Large intestine (tissue), 3 donors: ENCODE measurements at regions not wholly inside any gene's neighbourhood (a gene's known extent, or its start where the extent isn't known, plus 50 kb on each side); places are given as distances from the start of the nearest gene placed in this dataset.
A peak's percentile ranks its signal among the peaks of the same experiment; 100 is the strongest.

Experiments
- DNase-seq, 2 donors: peaks; one replicate each; pipeline versions ENCODE4 v3.0.0 to v3.0.0-alpha.2; 2013
- H3K27ac ChIP-seq: one replicate; pipeline ENCODE4 v1.5.1; 2013; ENCODE audit warnings: low read length
- H3K27me3 ChIP-seq: 2 replicates; pipeline ENCODE4 v1.6.1; 2013; ENCODE audit warnings: low read length; ENCODE audit not compliant: control insufficient read depth, insufficient read depth
- H3K36me3 ChIP-seq: 2 replicates; pipeline ENCODE4 v1.6.1; 2013; ENCODE audit warnings: low read length; ENCODE audit not compliant: control insufficient read depth, insufficient read depth
- H3K4me1 ChIP-seq: one replicate; pipeline ENCODE4 v1.6.1; 2013; ENCODE audit warnings: low read length; ENCODE audit not compliant: control insufficient read depth, insufficient read depth
- H3K4me3 ChIP-seq: one replicate; pipeline ENCODE4 v1.5.1; 2013; ENCODE audit warnings: low read length
- H3K9me3 ChIP-seq: one replicate; pipeline ENCODE4 v1.6.1; 2013; ENCODE audit warnings: mild to moderate bottlenecking, low read depth, low read length, moderate library complexity; ENCODE audit not compliant: control insufficient read depth
- WGBS: methylation state at CpG from one replicate; pipeline ENCODE4 v1.1.5; 2013; ENCODE audit warnings: low lambda C conversion rate; ENCODE audit not compliant: insufficient coverage; 5-methylcytosine and 5-hydroxymethylcytosine counted together

DNA sequence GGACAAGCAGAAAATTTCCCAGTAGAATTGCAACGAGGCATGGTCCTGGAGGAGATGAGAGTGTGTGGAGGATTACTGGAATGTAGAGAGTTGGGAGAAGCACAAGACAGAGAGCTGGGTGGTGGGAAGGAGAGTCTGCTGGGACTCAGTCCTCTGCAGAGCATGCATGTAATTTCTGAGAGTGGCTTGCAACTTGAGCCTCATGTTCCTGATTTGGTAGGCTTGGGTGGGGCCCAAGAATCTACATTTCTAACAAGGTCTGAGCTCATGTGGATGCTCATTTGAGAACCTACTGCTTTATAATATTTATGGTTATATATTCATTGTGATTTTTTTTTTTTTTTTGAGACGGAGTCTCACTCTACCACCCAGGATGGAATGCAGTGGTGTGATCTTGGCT is 317.9 kb upstream of the COBL start:
- H3K4me3 ChIP-seq: no peak overlapping the region
- no peaks in the 10 kb centered on the region for H3K9me3 ChIP-seq
- peak overlapping the region; percentile 27 for H3K27ac ChIP-seq
- peaks cover 28% of the 10 kb centered on the region for H3K4me1 ChIP-seq
- no peaks in the 10 kb centered on the region for H3K36me3 ChIP-seq
- H3K27me3 ChIP-seq: no peaks in the 10 kb centered on the region
- DNase-seq: no peak
- WGBS: no CpG with 5 or more reads among the region's 2 CpGs

DNA sequence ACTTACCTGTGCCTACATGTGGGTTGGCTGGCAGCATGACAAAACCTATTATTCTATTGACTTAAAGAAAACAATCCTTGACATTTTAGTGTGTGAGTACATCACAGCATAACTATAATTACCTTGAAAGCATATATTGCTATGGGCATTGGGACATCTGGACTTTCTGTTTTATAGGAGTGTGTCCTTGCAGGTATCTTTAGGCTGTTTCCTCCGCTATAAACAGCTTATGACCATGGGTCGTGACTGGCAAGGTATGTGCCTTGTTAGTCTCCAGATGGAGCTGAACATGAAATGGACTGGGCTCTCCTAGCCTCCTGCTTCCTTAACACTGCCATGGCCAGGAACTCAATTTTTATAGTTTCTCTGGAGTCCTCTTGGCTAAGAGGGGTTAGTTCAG is 317.4 kb upstream of the COBL start:
- peak overlapping the region; percentile 27 for H3K27ac ChIP-seq
- H3K36me3 ChIP-seq: no peaks in the 10 kb centered on the region
- no peak overlapping the region for H3K4me3 ChIP-seq
- H3K27me3 ChIP-seq: no peaks in the 10 kb centered on the region
- no peaks in the 10 kb centered on the region for H3K9me3 ChIP-seq
- no CpG with 5 or more reads among the region's 2 CpGs for WGBS
- DNase-seq: peak; percentile 30 to 43
- H3K4me1 ChIP-seq: peaks cover 25% of the 10 kb centered on the region

DNA sequence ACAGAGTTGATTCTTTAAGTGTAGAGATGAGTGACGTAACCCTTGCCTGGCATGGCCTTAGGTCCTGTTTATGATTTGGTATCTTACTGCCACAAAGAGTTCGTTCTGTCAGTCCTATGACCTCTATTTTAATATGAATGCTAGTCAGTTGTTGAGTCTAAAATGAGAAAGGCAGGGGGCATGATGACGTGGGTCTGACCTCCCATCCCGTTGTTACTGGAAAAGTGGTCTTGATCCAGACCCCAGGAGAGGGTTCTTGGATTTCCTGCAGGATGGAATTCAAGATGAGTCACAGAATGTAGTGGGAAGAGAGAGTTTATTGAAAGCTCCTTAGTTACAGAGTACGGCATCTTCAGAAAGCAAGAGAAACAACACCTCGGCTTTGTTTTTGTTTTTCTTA is 317.0 kb upstream of the COBL start:
- Histone ChIP-seq H3K9me3 (no peaks in the 10 kb centered on the region), H3K4me1 (peaks cover 25% of the 10 kb centered on the region), H3K27ac (peak overlapping the region; percentile 4), H3K27me3 (no peaks in the 10 kb centered on the region), H3K36me3 (no peaks in the 10 kb centered on the region), H3K4me3 (no peak overlapping the region)
- WGBS: 82% methylated on average over 2 of the region's 6 CpGs
- DNase-seq: no peak

DNA sequence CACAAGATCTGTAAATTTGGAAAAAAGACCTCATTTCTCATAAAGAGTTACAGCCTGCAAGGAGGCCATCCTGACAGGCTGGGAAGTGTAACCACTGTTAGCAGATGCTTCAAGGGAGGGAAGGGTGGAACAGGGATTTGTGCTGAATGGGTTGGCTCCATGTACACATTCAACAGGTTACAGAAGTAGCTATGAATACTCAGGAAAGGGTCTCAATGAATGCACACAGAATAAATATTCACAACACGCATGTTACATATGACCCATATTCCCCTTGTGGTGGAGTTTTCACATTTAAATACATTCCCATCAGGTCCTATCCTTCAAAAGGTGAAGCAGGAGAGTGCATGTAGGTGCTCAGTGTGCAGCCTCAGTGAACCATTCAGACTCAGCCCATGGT is 316.4 kb upstream of the COBL start:
- no peak overlapping the region for H3K4me3 ChIP-seq
- peaks cover 20% of the 10 kb centered on the region for H3K4me1 ChIP-seq
- no peaks in the 10 kb centered on the region for H3K27me3 ChIP-seq
- DNase-seq: no peak
- H3K36me3 ChIP-seq: no peaks in the 10 kb centered on the region
- no peaks in the 10 kb centered on the region for H3K9me3 ChIP-seq
- H3K27ac ChIP-seq: no peak overlapping the region
- WGBS: no CpG with 5 or more reads among the region's 1 CpG

DNA sequence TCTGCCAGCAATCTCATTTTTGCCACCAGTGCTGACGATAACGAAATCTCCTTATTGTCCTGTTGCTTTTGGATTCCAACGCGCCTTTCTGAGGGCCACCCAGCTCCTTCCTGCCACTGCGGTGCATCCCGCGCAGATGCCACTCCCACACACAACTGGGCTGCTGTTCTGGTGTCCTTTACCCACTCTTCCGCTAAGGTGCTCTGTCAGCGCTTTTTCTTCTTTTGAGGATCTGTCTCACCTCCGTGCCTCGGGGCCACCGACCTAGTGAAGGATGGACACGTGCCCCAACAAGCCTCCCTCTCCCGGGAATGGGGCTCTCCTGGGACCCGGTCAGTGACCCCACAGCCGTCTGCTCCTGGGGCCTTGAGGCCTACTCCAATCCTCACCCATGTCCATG is 314.3 kb upstream of the COBL start:
- Histone ChIP-seq H3K27ac (no peak overlapping the region), H3K9me3 (no peaks in the 10 kb centered on the region), H3K27me3 (no peaks in the 10 kb centered on the region), H3K4me1 (peaks cover 6% of the 10 kb centered on the region), H3K4me3 (no peak overlapping the region), H3K36me3 (no peaks in the 10 kb centered on the region)
- no CpG with 5 or more reads among the region's 16 CpGs for WGBS
- no peak for DNase-seq

DNA sequence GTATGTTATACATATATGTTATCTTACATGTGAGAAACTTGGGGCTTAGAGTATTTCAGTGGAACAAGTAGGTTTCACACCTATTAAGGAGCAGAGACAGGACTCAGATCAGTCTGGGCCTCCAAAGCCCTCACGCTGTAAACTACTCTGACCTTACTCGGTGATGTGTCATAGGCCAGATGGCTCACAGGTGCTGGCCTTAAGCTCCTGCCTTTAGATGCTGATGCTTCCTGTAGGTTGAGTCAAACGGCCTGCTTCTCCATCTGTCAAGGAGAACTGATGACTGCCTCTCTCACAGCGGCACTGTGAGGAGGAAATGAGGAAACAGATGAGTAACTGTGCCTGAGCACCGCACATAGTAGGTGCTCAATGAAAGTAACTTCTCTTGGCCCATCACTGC is 312.6 kb upstream of the COBL start:
- Histone ChIP-seq H3K36me3 (no peaks in the 10 kb centered on the region), H3K27me3 (no peaks in the 10 kb centered on the region), H3K27ac (no peak overlapping the region), H3K9me3 (no peaks in the 10 kb centered on the region), H3K4me1 (no peaks in the 10 kb centered on the region), H3K4me3 (no peak overlapping the region)
- no peak for DNase-seq
- no CpG with 5 or more reads among the region's 5 CpGs for WGBS

DNA sequence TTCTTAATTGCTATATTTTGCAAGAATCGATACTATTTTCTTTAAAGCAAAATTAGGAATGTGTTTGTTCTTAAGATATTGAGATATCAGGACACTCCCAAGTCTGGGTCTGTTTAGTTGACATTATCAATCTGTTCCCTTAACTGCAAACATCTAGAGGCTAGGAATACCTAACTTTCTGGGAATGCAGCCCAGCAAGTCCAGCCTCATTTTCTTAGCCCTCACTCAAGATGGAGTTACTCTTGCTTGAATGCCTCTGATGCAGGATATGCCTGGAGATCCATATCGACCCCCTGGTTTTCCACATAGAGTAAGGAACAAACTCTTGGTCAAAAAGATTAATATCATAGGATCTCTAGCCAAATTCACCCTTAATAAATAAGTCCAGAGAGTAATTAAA is 305.3 kb upstream of the COBL start:
- H3K36me3 ChIP-seq: no peaks in the 10 kb centered on the region
- peaks cover 14% of the 10 kb centered on the region for H3K4me1 ChIP-seq
- no peak for DNase-seq
- H3K4me3 ChIP-seq: no peak overlapping the region
- peaks cover 2% of the 10 kb centered on the region for H3K9me3 ChIP-seq
- WGBS: 100% methylated on average over 1 of the region's 2 CpGs
- no peak overlapping the region for H3K27ac ChIP-seq
- H3K27me3 ChIP-seq: no peaks in the 10 kb centered on the region

DNA sequence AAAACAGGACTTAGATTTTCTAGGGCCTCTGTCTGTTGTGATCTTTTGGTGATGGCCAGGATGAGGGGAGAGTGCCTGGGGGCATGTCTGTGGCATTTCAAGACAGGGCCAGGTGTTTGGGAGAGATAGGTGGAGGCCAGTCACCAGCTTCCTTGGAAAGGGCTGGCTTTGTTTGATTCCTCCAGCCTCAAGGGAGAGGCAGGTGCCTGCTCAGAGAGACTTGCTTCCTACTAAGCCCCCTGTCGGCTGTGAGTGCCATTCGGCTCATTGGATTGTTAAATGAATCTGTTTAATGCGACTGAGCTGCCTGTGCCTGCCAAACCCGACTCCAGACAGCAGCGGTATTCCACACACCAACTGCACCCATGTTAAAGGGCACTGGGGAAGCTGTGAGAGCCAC is 304.1 kb upstream of the COBL start:
- no peak for DNase-seq
- H3K4me1 ChIP-seq: peaks cover 18% of the 10 kb centered on the region
- H3K9me3 ChIP-seq: peaks cover 2% of the 10 kb centered on the region
- WGBS: no CpG with 5 or more reads among the region's 5 CpGs
- no peak overlapping the region for H3K4me3 ChIP-seq
- no peaks in the 10 kb centered on the region for H3K27me3 ChIP-seq
- no peaks in the 10 kb centered on the region for H3K36me3 ChIP-seq
- no peak overlapping the region for H3K27ac ChIP-seq

DNA sequence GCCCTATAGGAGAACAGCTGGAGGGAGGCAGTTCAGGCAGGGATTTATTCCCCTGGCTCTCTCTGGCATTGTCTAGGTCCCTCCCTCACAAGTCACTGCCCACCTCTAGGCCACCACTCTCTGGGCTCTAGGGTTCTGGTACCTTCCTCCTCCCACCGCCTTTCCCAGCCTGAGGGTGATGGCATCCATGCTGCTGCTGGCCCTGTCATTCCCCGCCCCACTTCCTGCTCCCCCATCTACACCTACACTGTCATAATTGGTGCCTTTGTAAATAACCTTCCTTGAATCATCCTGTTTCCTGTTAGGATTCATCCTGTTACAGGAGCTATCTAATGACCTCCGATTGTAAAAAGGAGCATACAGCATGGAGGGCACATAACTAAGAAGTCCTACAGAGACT is 303.3 kb upstream of the COBL start:
- peak in 1 of 2 donors; percentile 18 for DNase-seq
- Histone ChIP-seq H3K27ac (no peak overlapping the region), H3K9me3 (peaks cover 2% of the 10 kb centered on the region), H3K27me3 (no peaks in the 10 kb centered on the region), H3K4me1 (peaks cover 18% of the 10 kb centered on the region), H3K36me3 (no peaks in the 10 kb centered on the region), H3K4me3 (no peak overlapping the region)
- WGBS: 100% methylated on average over 2 of the region's 3 CpGs

DNA sequence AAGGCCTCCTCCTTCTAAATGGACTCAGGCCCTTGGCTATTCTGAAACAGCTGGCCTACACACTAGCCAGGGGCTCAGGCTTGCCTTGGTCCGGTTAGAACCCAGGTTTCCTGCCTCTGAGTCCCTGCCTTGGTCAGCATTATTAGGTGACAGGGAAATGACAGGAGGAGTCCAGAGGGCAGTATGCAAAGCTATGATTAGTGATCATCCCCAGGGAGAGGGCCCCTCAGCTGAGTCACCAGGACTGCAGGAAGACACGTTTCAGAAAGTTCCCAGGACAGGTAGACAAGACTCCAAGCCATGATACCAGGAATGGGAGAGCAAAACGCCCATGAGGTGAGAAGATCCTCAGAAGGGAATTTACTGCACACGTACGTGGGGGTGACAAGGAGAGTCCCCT is 301.1 kb upstream of the COBL start:
- DNase-seq: peak; percentile 77 to 88
- Histone ChIP-seq H3K36me3 (no peaks in the 10 kb centered on the region), H3K4me3 (no peak overlapping the region), H3K27ac (peak overlapping the region; percentile 59), H3K9me3 (no peaks in the 10 kb centered on the region), H3K27me3 (no peaks in the 10 kb centered on the region), H3K4me1 (peaks cover 18% of the 10 kb centered on the region)
- WGBS: no CpG with 5 or more reads among the region's 5 CpGs

DNA sequence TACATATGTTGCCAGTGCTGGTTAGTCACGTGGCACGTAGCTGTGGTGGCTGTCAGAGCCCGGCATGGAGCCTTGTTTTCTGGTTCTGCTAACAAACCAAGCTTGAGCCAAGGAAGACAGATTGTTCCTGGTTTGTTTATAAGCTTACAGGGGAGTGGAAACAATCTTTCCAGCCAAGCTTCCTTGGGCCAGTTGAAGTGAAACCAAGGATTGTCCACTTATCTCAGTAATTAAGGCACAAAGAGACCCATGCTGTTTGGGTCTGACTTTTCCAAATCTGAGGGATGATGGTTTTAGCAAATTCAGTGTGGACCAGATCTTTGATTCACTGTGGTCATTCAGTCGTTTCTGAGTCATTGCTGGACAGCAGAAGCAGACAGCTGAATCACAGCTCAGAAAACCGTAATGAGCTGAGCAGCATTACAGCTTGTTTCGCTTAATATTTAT is 297.3 kb upstream of the COBL start:
- no peak overlapping the region for H3K4me3 ChIP-seq
- H3K9me3 ChIP-seq: no peaks in the 10 kb centered on the region
- no peak for DNase-seq
- H3K4me1 ChIP-seq: peaks cover 22% of the 10 kb centered on the region
- WGBS: no CpG with 5 or more reads among the region's 6 CpGs
- H3K27me3 ChIP-seq: no peaks in the 10 kb centered on the region
- H3K27ac ChIP-seq: no peak overlapping the region
- H3K36me3 ChIP-seq: no peaks in the 10 kb centered on the region
